ENCODE measurements at regions not wholly inside any gene's neighbourhood (a gene's known extent, or its start where the extent isn't known, plus 50 kb on each side); places are given as distances from the start of the nearest gene placed in this dataset.

GRCh38 chr13:53338760-53339159, 310.1 kb downstream of the OLFM4 start:
- H3K9ac ChIP-seq, result no peak overlapping the region
- H3K4me3 ChIP-seq, result no peak overlapping the region
- Mint-ChIP-seq H3K36me3 (no peaks in the 10 kb centered on the region), H3K27me3 (ENCODE audit: insufficient read depth, low read depth) (peaks cover 2% of the 10 kb centered on the region), H3K9me3 (no peaks in the 10 kb centered on the region), H3K4me3 (no peak overlapping the region), H3K27ac (no peak overlapping the region), H3K4me1 (peaks cover 28% of the 10 kb centered on the region)
- H3K79me2 ChIP-seq (ENCODE audit: low read depth), result no peaks in the 10 kb centered on the region
- DNase-seq (ENCODE audit: low spot score), result no peak
- H4K20me1 ChIP-seq (ENCODE audit: low read depth), result no peaks in the 10 kb centered on the region
- no peaks in the 10 kb centered on the region for H3K9me3 ChIP-seq (ENCODE audit: low read depth)
- H3F3A ChIP-seq (ENCODE audit: low read depth), result peaks cover 25% of the 10 kb centered on the region
- H3K36me3 ChIP-seq, result no peaks in the 10 kb centered on the region
- no peak for TF ChIP-seq EZH2phosphoT487 (IDR thresholded peaks at IDR 0.05)
- TF ChIP-seq, protein P1, sequence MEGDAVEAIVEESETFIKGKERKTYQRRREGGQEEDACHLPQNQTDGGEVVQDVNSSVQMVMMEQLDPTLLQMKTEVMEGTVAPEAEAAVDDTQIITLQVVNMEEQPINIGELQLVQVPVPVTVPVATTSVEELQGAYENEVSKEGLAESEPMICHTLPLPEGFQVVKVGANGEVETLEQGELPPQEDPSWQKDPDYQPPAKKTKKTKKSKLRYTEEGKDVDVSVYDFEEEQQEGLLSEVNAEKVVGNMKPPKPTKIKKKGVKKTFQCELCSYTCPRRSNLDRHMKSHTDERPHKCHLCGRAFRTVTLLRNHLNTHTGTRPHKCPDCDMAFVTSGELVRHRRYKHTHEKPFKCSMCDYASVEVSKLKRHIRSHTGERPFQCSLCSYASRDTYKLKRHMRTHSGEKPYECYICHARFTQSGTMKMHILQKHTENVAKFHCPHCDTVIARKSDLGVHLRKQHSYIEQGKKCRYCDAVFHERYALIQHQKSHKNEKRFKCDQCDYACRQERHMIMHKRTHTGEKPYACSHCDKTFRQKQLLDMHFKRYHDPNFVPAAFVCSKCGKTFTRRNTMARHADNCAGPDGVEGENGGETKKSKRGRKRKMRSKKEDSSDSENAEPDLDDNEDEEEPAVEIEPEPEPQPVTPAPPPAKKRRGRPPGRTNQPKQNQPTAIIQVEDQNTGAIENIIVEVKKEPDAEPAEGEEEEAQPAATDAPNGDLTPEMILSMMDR (IDR thresholded peaks at IDR 0.05), result no peak
- TF ChIP-seq EZH2 (IDR thresholded peaks at IDR 0.05), result no peak
- H2AFZ ChIP-seq (replicated peaks), result no peak overlapping the region
- no peaks in the 10 kb centered on the region for H3K27me3 ChIP-seq
- peaks cover 18% of the 10 kb centered on the region for H3K4me1 ChIP-seq
- no peak overlapping the region for H3K27ac ChIP-seq
- H3K4me2 ChIP-seq, result no peak overlapping the region

DNA sequence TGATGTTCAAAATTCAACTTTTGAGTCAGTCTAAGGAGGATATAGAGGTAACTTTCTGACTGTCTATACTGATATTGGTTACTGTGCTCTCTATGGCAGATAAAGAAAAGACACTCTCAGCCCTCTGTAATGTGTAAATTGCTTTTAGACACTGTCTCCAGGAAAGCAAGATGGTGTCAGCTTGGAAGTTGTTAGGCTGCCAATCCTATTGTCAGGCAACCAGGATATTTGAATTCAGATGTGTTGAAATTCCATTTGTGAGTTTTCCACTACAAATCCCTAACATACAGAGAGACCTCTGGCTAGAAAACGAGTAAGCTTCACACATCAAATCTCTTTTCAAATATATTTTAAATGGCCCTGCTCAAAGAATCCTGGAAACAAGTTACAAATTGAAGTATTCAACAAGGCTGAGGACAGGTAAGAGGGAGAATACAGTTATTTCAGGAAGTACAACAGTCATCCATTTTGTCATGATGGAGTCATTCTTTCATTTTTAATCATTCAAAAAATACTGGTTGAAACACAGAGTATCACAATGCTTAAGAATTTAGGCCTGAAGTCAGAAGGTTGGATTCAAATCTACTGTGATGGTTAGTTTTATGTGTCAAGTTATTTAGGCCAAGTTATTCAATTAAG, 312.0 kb downstream of the OLFM4 start:
- TF ChIP-seq, protein P1 (IDR thresholded peaks at IDR 0.05), result no peak
- TF ChIP-seq EZH2phosphoT487 (IDR thresholded peaks at IDR 0.05), result no peak
- TF ChIP-seq EZH2 (IDR thresholded peaks at IDR 0.05), result no peak
- no peak overlapping the region for H3K4me3 ChIP-seq
- H3K4me2 ChIP-seq, result no peak overlapping the region
- peaks cover 2% of the 10 kb centered on the region for H3K27me3 Mint-ChIP-seq (ENCODE audit: insufficient read depth, low read depth)
- peak overlapping the region; percentile 76 for H2AFZ ChIP-seq (replicated peaks)
- H3K27ac ChIP-seq, result no peak overlapping the region
- no peak overlapping the region for H3K4me3 Mint-ChIP-seq
- no peaks in the 10 kb centered on the region for H3K79me2 ChIP-seq (ENCODE audit: low read depth)
- DNase-seq (ENCODE audit: low spot score), result no peak
- H3K36me3 ChIP-seq, result no peaks in the 10 kb centered on the region
- no peaks in the 10 kb centered on the region for H3K9me3 Mint-ChIP-seq
- no peaks in the 10 kb centered on the region for H3K27me3 ChIP-seq
- H3K4me1 ChIP-seq, result peaks cover 23% of the 10 kb centered on the region
- H3K9ac ChIP-seq, result no peak overlapping the region
- no peak overlapping the region for H3K27ac Mint-ChIP-seq
- H3K36me3 Mint-ChIP-seq, result no peaks in the 10 kb centered on the region
- no peaks in the 10 kb centered on the region for H3K9me3 ChIP-seq (ENCODE audit: low read depth)
- H3K4me1 Mint-ChIP-seq, result peaks cover 28% of the 10 kb centered on the region
- H4K20me1 ChIP-seq (ENCODE audit: low read depth), result no peaks in the 10 kb centered on the region
- H3F3A ChIP-seq (ENCODE audit: low read depth), result peaks cover 28% of the 10 kb centered on the region

DNA sequence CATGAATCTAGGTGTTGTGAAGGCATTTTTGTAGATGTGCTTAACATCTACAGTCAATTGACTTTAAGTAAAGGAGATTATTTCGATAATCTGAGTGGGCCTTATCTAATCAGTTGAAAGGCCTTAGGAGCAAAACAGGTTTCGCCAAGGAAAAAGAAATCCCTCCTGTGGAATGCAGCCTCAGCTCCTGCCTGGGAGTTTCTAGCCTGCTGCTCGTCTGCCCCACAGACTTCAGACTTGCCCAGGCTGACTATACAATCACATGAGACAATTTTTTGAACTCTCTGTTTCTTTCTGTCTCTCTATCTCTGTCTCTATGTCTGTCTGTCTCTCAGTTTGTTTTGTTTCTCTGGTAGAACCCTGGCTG, 312.5 kb downstream of the OLFM4 start:
- H3K4me3 Mint-ChIP-seq, result no peak overlapping the region
- H3K4me1 Mint-ChIP-seq, result peaks cover 28% of the 10 kb centered on the region

More for the DNA sequence above, 312.5 kb downstream of the OLFM4 start:
- no peaks in the 10 kb centered on the region for H4K20me1 ChIP-seq (ENCODE audit: low read depth)
- no peaks in the 10 kb centered on the region for H3K79me2 ChIP-seq (ENCODE audit: low read depth)
- no peak overlapping the region for H2AFZ ChIP-seq (replicated peaks)
- no peak overlapping the region for H3K4me2 ChIP-seq
- no peak for DNase-seq (ENCODE audit: low spot score)
- Mint-ChIP-seq H3K27ac (no peak overlapping the region), H3K27me3 (ENCODE audit: insufficient read depth, low read depth) (peaks cover 2% of the 10 kb centered on the region), H3K9me3 (no peaks in the 10 kb centered on the region), H3K36me3 (no peaks in the 10 kb centered on the region)
- TF ChIP-seq, protein P1 (IDR thresholded peaks at IDR 0.05), result no peak
- TF ChIP-seq EZH2 (IDR thresholded peaks at IDR 0.05), result no peak
- TF ChIP-seq EZH2phosphoT487 (IDR thresholded peaks at IDR 0.05), result no peak
- H3K27ac ChIP-seq, result no peak overlapping the region
- H3K9ac ChIP-seq, result no peak overlapping the region
- H3F3A ChIP-seq (ENCODE audit: low read depth), result peaks cover 28% of the 10 kb centered on the region
- no peaks in the 10 kb centered on the region for H3K36me3 ChIP-seq
- H3K27me3 ChIP-seq, result no peaks in the 10 kb centered on the region
- H3K9me3 ChIP-seq (ENCODE audit: low read depth), result no peaks in the 10 kb centered on the region
- peaks cover 23% of the 10 kb centered on the region for H3K4me1 ChIP-seq
- H3K4me3 ChIP-seq, result no peak overlapping the region
